ENCODE measurements at regions not wholly inside any gene's neighbourhood (a gene's known extent, or its start where the extent isn't known, plus 50 kb on each side); places are given as distances from the start of the nearest gene placed in this dataset.

- H2AFZ ChIP-seq (ENCODE audit: low read depth, low read length) = no peak overlapping the region
- ATAC-seq (ENCODE audit: insufficient read depth, low read depth) (no peak), DNase-seq (no peak)
- H3K36me3 ChIP-seq (ENCODE audit: insufficient read depth, low read length) = no peaks in the 10 kb centered on the region
- no peak overlapping the region for H3K27ac ChIP-seq (ENCODE audit: low read length)
- no peaks in the 10 kb centered on the region for H4K20me1 ChIP-seq (ENCODE audit: insufficient read depth, low read length)
- TF ChIP-seq EZH2 (IDR thresholded peaks at IDR 0.05; ENCODE audit: borderline replicate concordance, low read depth, low read length, severe bottlenecking) = no peak
- no peaks in the 10 kb centered on the region for H3K9me3 ChIP-seq (ENCODE audit: insufficient read depth, low read length, severe bottlenecking)
- H3K27me3 ChIP-seq (ENCODE audit: insufficient read depth, low read length, poor library complexity) = no peaks in the 10 kb centered on the region
- H3K4me3 ChIP-seq (ENCODE audit: low read depth in 1 of 2, low read length in 2 of 2) = no peak overlapping the region
- no peaks in the 10 kb centered on the region for H3K79me2 ChIP-seq (ENCODE audit: insufficient read depth, low read length)
- H3K9ac ChIP-seq (ENCODE audit: low read depth, low read length) = no peak overlapping the region
- H3K4me1 ChIP-seq (ENCODE audit: insufficient read depth, low read length) = no peaks in the 10 kb centered on the region
- H3K4me2 ChIP-seq (ENCODE audit: insufficient read depth, low read length) = no peak overlapping the region
Observed at GRCh38 chr2:23134726-23135125, 250.3 kb upstream of the KLHL29 start.

GRCh38 chr2:23135481-23136100 lies 249.4 kb upstream of the KLHL29 start:
- Histone ChIP-seq H3K27me3 (ENCODE audit: insufficient read depth, low read length, poor library complexity) (no peaks in the 10 kb centered on the region), H4K20me1 (ENCODE audit: insufficient read depth, low read length) (no peaks in the 10 kb centered on the region), H3K79me2 (ENCODE audit: insufficient read depth, low read length) (no peaks in the 10 kb centered on the region), H3K4me2 (ENCODE audit: insufficient read depth, low read length) (no peak overlapping the region), H3K9ac (ENCODE audit: low read depth, low read length) (no peak overlapping the region), H3K27ac (ENCODE audit: low read length) (no peak overlapping the region), H3K36me3 (ENCODE audit: insufficient read depth, low read length) (no peaks in the 10 kb centered on the region), H3K9me3 (ENCODE audit: insufficient read depth, low read length, severe bottlenecking) (no peaks in the 10 kb centered on the region), H3K4me1 (ENCODE audit: insufficient read depth, low read length) (no peaks in the 10 kb centered on the region), H3K4me3 (ENCODE audit: low read depth in 1 of 2, low read length in 2 of 2) (no peak overlapping the region), H2AFZ (ENCODE audit: low read depth, low read length) (no peak overlapping the region)
- DNase-seq = no peak
- ATAC-seq (ENCODE audit: insufficient read depth, low read depth) = no peak
- TF ChIP-seq EZH2 (IDR thresholded peaks at IDR 0.05; ENCODE audit: borderline replicate concordance, low read depth, low read length, severe bottlenecking) (no peak), CTCF (IDR thresholded peaks at IDR 0.05; ENCODE audit: borderline replicate concordance, extremely low read depth, low read length, poor library complexity, severe bottlenecking) (no peak)

- no peaks in the 10 kb centered on the region for H3K79me2 ChIP-seq (ENCODE audit: insufficient read depth, low read length)
- ATAC-seq (ENCODE audit: insufficient read depth, low read depth) = no peak
- no peak for DNase-seq
- H4K20me1 ChIP-seq (ENCODE audit: insufficient read depth, low read length) = no peaks in the 10 kb centered on the region
- H3K27me3 ChIP-seq (ENCODE audit: insufficient read depth, low read length, poor library complexity) = no peaks in the 10 kb centered on the region
- H3K9me3 ChIP-seq (ENCODE audit: insufficient read depth, low read length, severe bottlenecking) = no peaks in the 10 kb centered on the region
- H3K4me2 ChIP-seq (ENCODE audit: insufficient read depth, low read length) = no peak overlapping the region
- H3K36me3 ChIP-seq (ENCODE audit: insufficient read depth, low read length) = no peaks in the 10 kb centered on the region
- TF ChIP-seq CTCF (IDR thresholded peaks at IDR 0.05; ENCODE audit: borderline replicate concordance, extremely low read depth, low read length, poor library complexity, severe bottlenecking) = no peak
- no peak for TF ChIP-seq EZH2 (IDR thresholded peaks at IDR 0.05; ENCODE audit: borderline replicate concordance, low read depth, low read length, severe bottlenecking)
- no peak overlapping the region for H3K9ac ChIP-seq (ENCODE audit: low read depth, low read length)
- H2AFZ ChIP-seq (ENCODE audit: low read depth, low read length) = no peak overlapping the region
- H3K27ac ChIP-seq (ENCODE audit: low read length) = no peak overlapping the region
- H3K4me3 ChIP-seq (ENCODE audit: low read depth in 1 of 2, low read length in 2 of 2) = no peak overlapping the region
- H3K4me1 ChIP-seq (ENCODE audit: insufficient read depth, low read length) = no peaks in the 10 kb centered on the region
Observed at GRCh38 chr2:23137166-23137565, 247.8 kb upstream of the KLHL29 start.

GRCh38 chr2:23138701-23139100 lies 246.3 kb upstream of the KLHL29 start:
- H2AFZ ChIP-seq (ENCODE audit: low read depth, low read length) = no peak overlapping the region
- no peak overlapping the region for H3K27ac ChIP-seq (ENCODE audit: low read length)
- no peak for DNase-seq
- H3K9me3 ChIP-seq (ENCODE audit: insufficient read depth, low read length, severe bottlenecking) = no peaks in the 10 kb centered on the region
- no peak for ATAC-seq (ENCODE audit: insufficient read depth, low read depth)
- H3K9ac ChIP-seq (ENCODE audit: low read depth, low read length) = no peak overlapping the region
- no peaks in the 10 kb centered on the region for H3K4me1 ChIP-seq (ENCODE audit: insufficient read depth, low read length)
- H4K20me1 ChIP-seq (ENCODE audit: insufficient read depth, low read length) = no peaks in the 10 kb centered on the region
- no peaks in the 10 kb centered on the region for H3K36me3 ChIP-seq (ENCODE audit: insufficient read depth, low read length)
- H3K27me3 ChIP-seq (ENCODE audit: insufficient read depth, low read length, poor library complexity) = no peaks in the 10 kb centered on the region
- H3K4me3 ChIP-seq (ENCODE audit: low read depth in 1 of 2, low read length in 2 of 2) = no peak overlapping the region
- TF ChIP-seq CTCF (IDR thresholded peaks at IDR 0.05; ENCODE audit: borderline replicate concordance, extremely low read depth, low read length, poor library complexity, severe bottlenecking) = no peak
- TF ChIP-seq EZH2 (IDR thresholded peaks at IDR 0.05; ENCODE audit: borderline replicate concordance, low read depth, low read length, severe bottlenecking) = no peak
- no peaks in the 10 kb centered on the region for H3K79me2 ChIP-seq (ENCODE audit: insufficient read depth, low read length)
- no peak overlapping the region for H3K4me2 ChIP-seq (ENCODE audit: insufficient read depth, low read length)

All from DND-41 (cell line).